HEK293 (cell line): ENCODE measurements at regions not wholly inside any gene's neighbourhood (a gene's known extent, or its start where the extent isn't known, plus 50 kb on each side); places are given as distances from the start of the nearest gene placed in this dataset.

Source experiments
- CTCF ChIA-PET: fragments of 350-600 bp; formaldehyde crosslinking; extraction: SDS; loops from one replicate; lab custom pipeline; 2021; ENCODE audit warnings: antibody characterized with exemption; lab: Yijun Ruan, JAX
- POLR2A ChIA-PET: fragments of 300-600 bp; formaldehyde crosslinking; extraction: SDS; loops from one replicate; lab custom pipeline; 2020; ENCODE audit warnings: antibody characterized with exemption, inconsistent platforms; lab: Yijun Ruan, JAX
- H3K27ac ChIP-seq: fragments of 200-500 bp; sonication (Bioruptor generic); 2 replicates; pipeline ENCODE4 v1.5.1; 2014; ENCODE audit warnings: low read depth, low read length, control low read depth, inconsistent platforms; ENCODE audit errors: extremely low read depth
- H3K36me3 ChIP-seq, 2 experiments: fragments of 200-500 bp in 1 of 2; sonication (Bioruptor generic) in 1 of 2; 1 replicate in 1 of 2; 2 replicates in 1 of 2; pipeline ENCODE4 v1.5.1; 2014 to 2017; ENCODE audit warnings: inconsistent platforms in 2 of 2, low read length in 2 of 2; ENCODE audit not compliant: control insufficient read depth in 2 of 2, insufficient read depth in 1 of 2
- H3K4me1 ChIP-seq: fragments of 200-500 bp; sonication (Bioruptor generic); 2 replicates; pipeline ENCODE4 v1.5.1; 2014; ENCODE audit warnings: mild to moderate bottlenecking, low read length, inconsistent platforms; ENCODE audit not compliant: control insufficient read depth, insufficient read depth
- H3K4me3 ChIP-seq: 2 replicates; pipeline ENCODE4 v1.5.1; 2011; ENCODE audit warnings: low read depth, mild to moderate bottlenecking, control low read depth, low read length, moderate library complexity
- H3K9me3 ChIP-seq: fragments of 200-500 bp; sonication (Bioruptor generic); 2 replicates; pipeline ENCODE4 v1.5.1; 2014; ENCODE audit warnings: low read depth, low read length, inconsistent platforms; ENCODE audit not compliant: control insufficient read depth, insufficient read depth
- IKZF3 ChIP-seq: fragments of 450-650 bp; IDR thresholded peaks from 2 replicates; pipeline ENCODE4 v1.5.0; 2018; ENCODE audit warnings: missing biosample characterization, mild to moderate bottlenecking, missing genetic modification characterization, moderate library complexity
- OSR2 ChIP-seq: fragments of 450-650 bp; formaldehyde crosslinking; IDR thresholded peaks from 2 replicates; pipeline ENCODE4 v1.5.1; 2016; ENCODE audit warnings: missing biosample characterization, missing genetic modification characterization
- PRDM10 ChIP-seq: fragments of 450-650 bp; formaldehyde crosslinking; IDR thresholded peaks from 2 replicates; pipeline ENCODE4 v1.5.1; 2016; ENCODE audit warnings: missing biosample characterization, missing genetic modification characterization
- SCRT2 ChIP-seq: fragments of 450-650 bp; formaldehyde crosslinking; IDR thresholded peaks from 2 replicates; pipeline ENCODE4 v1.5.1; 2016; ENCODE audit warnings: missing biosample characterization, missing genetic modification characterization
- TRIM28 ChIP-seq: IDR thresholded peaks from 2 replicates; pipeline ENCODE4 v1.6.1; 2011; ENCODE audit warnings: low read length, control low read depth, borderline replicate concordance
- ZBTB8A ChIP-seq: fragments of 450-650 bp; formaldehyde crosslinking; IDR thresholded peaks from 2 replicates; pipeline ENCODE4 v1.5.1; 2016; ENCODE audit warnings: missing biosample characterization, missing genetic modification characterization
- ZIC2 ChIP-seq: fragments of 450-650 bp; formaldehyde crosslinking; IDR thresholded peaks from 2 replicates; pipeline ENCODE4 v1.5.1; 2016; ENCODE audit warnings: missing biosample characterization, missing genetic modification characterization
- ZNF274 ChIP-seq, 2 experiments: fragments of 200-500 bp in 1 of 2; fragments of 450-650 bp in 1 of 2; sonication (Bioruptor generic) in 1 of 2; formaldehyde crosslinking in 1 of 2; IDR thresholded peaks; 2 replicates each; pipeline versions ENCODE4 v1.5.1 to v1.6.1; 2014 to 2016; ENCODE audit warnings: borderline replicate concordance in 1 of 2, inconsistent platforms in 1 of 2, low read length in 1 of 2, missing biosample characterization in 1 of 2, missing genetic modification characterization in 1 of 2
- ZNF302 ChIP-seq: fragments of 450-650 bp; formaldehyde crosslinking; IDR thresholded peaks from 2 replicates; pipeline ENCODE4 v1.5.1; 2016; ENCODE audit warnings: missing biosample characterization, missing genetic modification characterization, low read depth
- ZNF529 ChIP-seq: fragments of 450-650 bp; formaldehyde crosslinking; IDR thresholded peaks from 2 replicates; pipeline ENCODE4 v1.5.1; 2017; ENCODE audit warnings: missing genetic modification characterization, missing biosample characterization; ENCODE audit not compliant: insufficient replicate concordance
- ZNF530 ChIP-seq: fragments of 450-650 bp; formaldehyde crosslinking; IDR thresholded peaks from 2 replicates; pipeline ENCODE4 v1.5.1; 2016; ENCODE audit warnings: low read depth, missing biosample characterization, missing genetic modification characterization
- ZNF544 ChIP-seq: fragments of 450-650 bp; formaldehyde crosslinking; IDR thresholded peaks from 2 replicates; pipeline ENCODE4 v1.5.0; 2017; ENCODE audit warnings: missing biosample characterization, missing genetic modification characterization
- ZNF555 ChIP-seq: fragments of 450-650 bp; formaldehyde crosslinking; conservative IDR thresholded peaks from 2 replicates; pipeline ENCODE4 v1.5.1; 2017; ENCODE audit warnings: missing biosample characterization, mild to moderate bottlenecking, missing genetic modification characterization, inconsistent platforms
- ZNF645 ChIP-seq: fragments of 450-650 bp; formaldehyde crosslinking; IDR thresholded peaks from 2 replicates; pipeline ENCODE4; 2016; ENCODE audit warnings: missing biosample characterization, missing genetic modification characterization
- ZNF701 ChIP-seq: fragments of 450-650 bp; formaldehyde crosslinking; IDR thresholded peaks from 2 replicates; pipeline ENCODE4 v1.5.1; 2016; ENCODE audit warnings: missing biosample characterization, missing genetic modification characterization
- ZNF704 ChIP-seq: fragments of 450-650 bp; formaldehyde crosslinking; IDR thresholded peaks from 2 replicates; pipeline ENCODE4 v1.5.1; 2016; ENCODE audit warnings: missing biosample characterization, missing genetic modification characterization
- TF ChIP-seq, protein P1 (sequence below): fragments of 450-650 bp; formaldehyde crosslinking; IDR thresholded peaks from 2 replicates; pipeline ENCODE4 v1.5.1; 2016; ENCODE audit warnings: missing biosample characterization, missing genetic modification characterization
- TF ChIP-seq, protein P2 (sequence below): fragments of 450-650 bp; formaldehyde crosslinking; IDR thresholded peaks from 2 replicates; pipeline ENCODE4 v1.5.1; 2017; ENCODE audit warnings: missing biosample characterization, missing genetic modification characterization

GRCh38 chr3:6088433-6088832, 772.5 kb upstream of the GRM7 start:
- ChIA-PET CTCF (no interaction called here), POLR2A (no interaction called here)
- TF ChIP-seq ZNF302 (tag by site-specific recombination), result no peak
- no peak for TF ChIP-seq ZNF645 (tag by site-specific recombination)
- no peak for TF ChIP-seq ZNF530
- TF ChIP-seq ZBTB8A (tag by site-specific recombination), result no peak
- TF ChIP-seq, protein P1, sequence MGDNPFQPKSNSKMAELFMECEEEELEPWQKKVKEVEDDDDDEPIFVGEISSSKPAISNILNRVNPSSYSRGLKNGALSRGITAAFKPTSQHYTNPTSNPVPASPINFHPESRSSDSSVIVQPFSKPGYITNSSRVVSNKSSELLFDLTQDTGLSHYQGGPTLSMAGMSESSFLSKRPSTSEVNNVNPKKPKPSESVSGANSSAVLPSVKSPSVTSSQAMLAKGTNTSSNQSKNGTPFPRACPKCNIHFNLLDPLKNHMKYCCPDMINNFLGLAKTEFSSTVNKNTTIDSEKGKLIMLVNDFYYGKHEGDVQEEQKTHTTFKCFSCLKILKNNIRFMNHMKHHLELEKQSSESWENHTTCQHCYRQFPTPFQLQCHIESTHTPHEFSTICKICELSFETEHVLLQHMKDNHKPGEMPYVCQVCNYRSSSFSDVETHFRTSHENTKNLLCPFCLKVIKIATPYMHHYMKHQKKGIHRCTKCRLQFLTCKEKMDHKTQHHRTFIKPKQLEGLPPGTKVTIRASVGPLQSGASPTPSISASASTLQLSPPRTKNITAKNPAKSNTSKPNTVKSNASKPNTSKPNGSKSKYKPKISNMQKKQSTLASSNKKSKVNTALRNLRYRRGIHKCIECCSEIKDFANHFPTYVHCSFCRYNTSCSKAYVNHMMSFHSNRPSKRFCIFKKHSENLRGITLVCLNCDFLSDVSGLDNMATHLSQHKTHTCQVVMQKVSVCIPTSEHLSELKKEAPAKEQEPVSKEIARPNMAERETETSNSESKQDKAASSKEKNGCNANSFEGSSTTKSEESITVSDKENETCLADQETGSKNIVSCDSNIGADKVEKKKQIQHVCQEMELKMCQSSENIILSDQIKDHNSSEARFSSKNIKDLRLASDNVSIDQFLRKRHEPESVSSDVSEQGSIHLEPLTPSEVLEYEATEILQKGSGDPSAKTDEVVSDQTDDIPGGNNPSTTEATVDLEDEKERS (tag by site-specific recombination), result no peak
- no peak for TF ChIP-seq ZNF544 (tag by site-specific recombination)
- no peak for TF ChIP-seq ZNF701 (tag by site-specific recombination)

GRCh38 chr3:6089780-6090179, 771.1 kb upstream of the GRM7 start:
- TF ChIP-seq SCRT2 (tag by site-specific recombination) (no peak), ZNF302 (tag by site-specific recombination) (no peak), PRDM10 (tag by site-specific recombination) (no peak), OSR2 (tag by site-specific recombination) (no peak)
- POLR2A ChIA-PET, result no interaction called here
- no peaks in the 10 kb centered on the region for H3K36me3 ChIP-seq
- no peak overlapping the region for H3K27ac ChIP-seq
- H3K9me3 ChIP-seq, result no peaks in the 10 kb centered on the region
- no peak overlapping the region for H3K4me3 ChIP-seq
- no peaks in the 10 kb centered on the region for H3K4me1 ChIP-seq
- CTCF ChIA-PET, result no interaction called here

More at GRCh38 chr3:6088433-6088832, 772.5 kb upstream of the GRM7 start:
- Histone ChIP-seq H3K36me3 (no peaks in the 10 kb centered on the region), H3K4me1 (no peaks in the 10 kb centered on the region), H3K9me3 (no peaks in the 10 kb centered on the region), H3K27ac (no peak overlapping the region), H3K4me3 (no peak overlapping the region)

DNA sequence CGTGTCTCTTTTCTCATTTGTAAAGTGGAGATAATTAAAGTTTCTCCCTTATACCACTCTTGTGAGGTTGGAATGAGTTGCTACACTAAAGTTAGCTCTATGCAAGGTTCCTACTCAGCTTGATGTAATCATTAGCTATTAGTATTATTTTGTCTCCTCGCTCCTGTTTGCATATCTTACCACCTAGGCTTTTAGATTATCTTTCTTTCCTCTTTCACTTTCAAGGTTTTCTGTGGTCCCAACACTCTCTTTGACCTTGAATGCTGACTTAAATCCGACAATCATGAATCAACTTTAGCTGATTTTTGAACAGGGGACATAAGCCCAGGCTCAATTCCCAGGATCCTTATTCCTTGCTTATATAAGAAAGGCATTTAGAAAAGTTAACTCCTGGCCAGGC, 769.7 kb upstream of the GRM7 start:
- no peaks in the 10 kb centered on the region for H3K4me1 ChIP-seq
- CTCF ChIA-PET, result interaction anchor here (0.6 kb wide), 1 partner anchor 555 kb away, joined by 3 read pairs; no protein-coding TSS in a partner anchor
- H3K4me3 ChIP-seq, result no peak overlapping the region
- no peaks in the 10 kb centered on the region for H3K36me3 ChIP-seq
- no peak overlapping the region for H3K27ac ChIP-seq
- POLR2A ChIA-PET, result interaction anchor here (0.6 kb wide), 1 partner anchor 1121 kb away, joined by 3 read pairs; no protein-coding TSS in a partner anchor
- no peaks in the 10 kb centered on the region for H3K9me3 ChIP-seq
- TF ChIP-seq ZIC2 (tag by site-specific recombination), result no peak
- no peak for TF ChIP-seq IKZF3 (tag by site-specific recombination)
- TF ChIP-seq TRIM28, result no peak
- TF ChIP-seq ZNF704, result no peak
- TF ChIP-seq, protein P2, sequence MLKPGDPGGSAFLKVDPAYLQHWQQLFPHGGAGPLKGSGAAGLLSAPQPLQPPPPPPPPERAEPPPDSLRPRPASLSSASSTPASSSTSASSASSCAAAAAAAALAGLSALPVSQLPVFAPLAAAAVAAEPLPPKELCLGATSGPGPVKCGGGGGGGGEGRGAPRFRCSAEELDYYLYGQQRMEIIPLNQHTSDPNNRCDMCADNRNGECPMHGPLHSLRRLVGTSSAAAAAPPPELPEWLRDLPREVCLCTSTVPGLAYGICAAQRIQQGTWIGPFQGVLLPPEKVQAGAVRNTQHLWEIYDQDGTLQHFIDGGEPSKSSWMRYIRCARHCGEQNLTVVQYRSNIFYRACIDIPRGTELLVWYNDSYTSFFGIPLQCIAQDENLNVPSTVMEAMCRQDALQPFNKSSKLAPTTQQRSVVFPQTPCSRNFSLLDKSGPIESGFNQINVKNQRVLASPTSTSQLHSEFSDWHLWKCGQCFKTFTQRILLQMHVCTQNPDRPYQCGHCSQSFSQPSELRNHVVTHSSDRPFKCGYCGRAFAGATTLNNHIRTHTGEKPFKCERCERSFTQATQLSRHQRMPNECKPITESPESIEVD (tag by site-specific recombination), result no peak
- TF ChIP-seq ZNF274 (IDR thresholded peaks at IDR 0.05; ENCODE audit: low read length), result no peak
- TF ChIP-seq ZNF274 (tag by site-specific recombination; IDR thresholded peaks at IDR 0.05; ENCODE audit: borderline replicate concordance), result no peak
- TF ChIP-seq ZNF529 (tag by site-specific recombination), result no peak
- TF ChIP-seq ZNF555 (tag by site-specific recombination), result no peak
